T-helper 22 cell (primary cell): ENCODE measurements at regions not wholly inside any gene's neighbourhood (a gene's known extent, or its start where the extent isn't known, plus 50 kb on each side); places are given as distances from the start of the nearest gene placed in this dataset.

Experiments used
- DNase-seq: peaks from one replicate; pipeline ENCODE4 v3.0.0-alpha.2; 2020; ENCODE audit warnings: low read depth

DNA sequence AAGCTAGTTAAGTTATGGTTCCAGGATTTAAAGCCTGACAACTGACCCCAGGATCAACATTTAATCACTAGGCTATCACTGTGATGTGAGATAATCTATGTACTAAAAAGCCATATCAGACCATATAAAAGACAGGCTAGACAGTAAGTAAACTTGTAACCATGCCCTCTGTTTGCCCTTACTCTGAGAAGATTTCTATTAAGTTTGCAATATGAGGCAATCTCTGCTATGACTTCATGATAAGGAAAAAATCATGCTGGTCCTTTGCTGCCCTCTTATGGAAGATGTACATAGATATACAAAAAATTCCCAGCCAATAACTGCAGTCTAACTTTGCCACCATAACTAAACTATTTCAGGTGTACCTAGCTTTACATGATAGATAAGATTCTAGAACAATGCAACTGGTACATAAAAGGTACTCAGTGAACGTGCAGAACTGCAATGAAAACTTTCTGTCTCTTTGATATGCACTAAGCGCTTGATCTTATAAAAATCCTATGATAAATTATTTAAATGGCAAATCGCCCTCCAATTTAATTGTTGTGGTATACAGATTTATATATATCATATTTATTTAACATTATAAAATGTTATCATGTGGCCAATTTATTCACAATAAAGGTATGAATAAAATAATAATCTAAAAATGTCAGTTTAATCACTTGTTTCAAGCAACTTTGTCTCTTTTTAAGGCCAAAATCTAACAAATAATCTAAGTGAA, 70.5 kb downstream of the FAM217A start:
- no peak for DNase-seq

- DNase-seq, result no peak
Measured at GRCh38 chr6:4009486-4009885, 69.5 kb downstream of the FAM217A start.

DNA sequence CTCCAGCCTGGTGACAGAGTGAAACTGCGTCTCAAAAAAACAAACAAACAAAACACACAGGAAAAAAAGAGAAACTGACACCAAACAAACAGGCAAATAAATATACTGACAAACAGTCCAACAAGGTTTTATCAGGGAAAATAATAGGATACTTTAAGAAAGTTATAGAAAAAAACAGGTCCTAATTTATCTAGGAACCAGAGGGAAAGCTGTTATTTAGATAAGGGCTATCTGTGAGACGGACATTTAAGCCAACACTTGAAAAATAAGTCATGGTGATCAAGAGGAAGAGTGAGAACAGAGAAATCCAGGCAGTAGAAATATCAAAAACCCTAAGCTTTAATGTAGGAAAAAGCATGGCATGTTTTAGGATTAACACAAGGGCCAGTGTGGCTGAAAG, 68.9 kb downstream of the FAM217A start:
- no peak for DNase-seq

DNA sequence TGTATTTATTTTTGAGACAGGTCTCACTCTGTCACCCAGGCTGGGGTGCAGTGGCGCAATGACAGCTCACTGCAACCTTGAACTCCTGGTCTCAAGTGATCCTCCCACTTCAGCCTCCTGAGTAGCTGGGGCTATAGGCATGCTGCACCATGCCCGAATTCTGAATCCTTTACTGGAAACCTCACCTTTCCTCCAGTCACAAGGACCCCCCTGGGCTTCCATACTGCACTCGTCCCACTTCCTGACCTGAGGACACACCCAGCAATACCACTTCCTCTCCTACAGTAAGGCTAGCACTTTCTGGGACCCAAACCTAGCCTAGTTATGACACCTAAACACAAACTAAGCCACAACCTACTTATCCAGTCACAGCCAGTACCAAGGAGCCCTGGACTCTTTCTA, 68.2 kb downstream of the FAM217A start:
- no peak for DNase-seq

DNA sequence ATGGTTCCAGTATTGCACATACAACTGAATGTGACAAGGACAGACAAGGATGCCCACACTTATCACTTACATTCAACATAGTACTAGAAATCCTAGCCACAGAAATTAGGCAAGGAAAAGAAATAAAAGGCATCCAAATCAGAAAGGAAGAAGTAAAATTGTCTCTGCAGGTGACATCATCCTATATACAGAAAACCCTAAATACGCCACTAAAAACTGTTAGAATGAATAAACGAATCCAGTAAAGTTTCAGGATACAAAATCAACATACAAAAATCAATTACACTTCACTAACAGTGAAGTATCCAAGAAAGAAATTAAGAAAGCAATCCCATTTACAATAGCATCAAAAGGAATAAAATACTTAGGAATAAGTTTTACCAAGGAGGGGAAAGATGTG, 66.1 kb downstream of the FAM217A start:
- DNase-seq, result no peak

GRCh38 chr6:4017058-4017739, 61.7 kb downstream of the FAM217A start:
- DNase-seq, result no peak

GRCh38 chr6:4017834-4018170, 61.1 kb downstream of the FAM217A start:
- no peak for DNase-seq

- peak; percentile 94 for DNase-seq
Measured at GRCh38 chr6:4018171-4018923, 60.6 kb downstream of the FAM217A start.
